Activated naive CD8-positive, alpha-beta T cell treated with anti-CD3 and anti-CD28 coated beads for 36 hours (primary cell): ENCODE measurements at regions not wholly inside any gene's neighbourhood (a gene's known extent, or its start where the extent isn't known, plus 50 kb on each side); places are given as distances from the start of the nearest gene placed in this dataset.

ENCODE experiments used
- DNase-seq: peaks from one replicate; pipeline ENCODE4 v3.0.0; 2021
- H3K27ac Mint-ChIP-seq: one replicate; pipeline ENCODE4 v1.8.0; 2022; ENCODE audit warnings: mild to moderate bottlenecking, moderate library complexity, mixed read lengths
- H3K27me3 Mint-ChIP-seq: one replicate; pipeline ENCODE4 v1.8.0; 2022; ENCODE audit warnings: mild to moderate bottlenecking, mixed read lengths
- H3K36me3 Mint-ChIP-seq: one replicate; pipeline ENCODE4 v1.8.0; 2021; ENCODE audit warnings: mild to moderate bottlenecking, mixed read lengths
- H3K4me1 Mint-ChIP-seq: one replicate; pipeline ENCODE4 v1.8.0; 2021; ENCODE audit warnings: mixed read lengths
- H3K4me3 Mint-ChIP-seq: one replicate; pipeline ENCODE4 v1.8.0; 2022; ENCODE audit warnings: mild to moderate bottlenecking, moderate library complexity, mixed read lengths
- H3K9me3 Mint-ChIP-seq: one replicate; pipeline ENCODE4 v1.8.0; 2022; ENCODE audit warnings: mixed read lengths

DNA sequence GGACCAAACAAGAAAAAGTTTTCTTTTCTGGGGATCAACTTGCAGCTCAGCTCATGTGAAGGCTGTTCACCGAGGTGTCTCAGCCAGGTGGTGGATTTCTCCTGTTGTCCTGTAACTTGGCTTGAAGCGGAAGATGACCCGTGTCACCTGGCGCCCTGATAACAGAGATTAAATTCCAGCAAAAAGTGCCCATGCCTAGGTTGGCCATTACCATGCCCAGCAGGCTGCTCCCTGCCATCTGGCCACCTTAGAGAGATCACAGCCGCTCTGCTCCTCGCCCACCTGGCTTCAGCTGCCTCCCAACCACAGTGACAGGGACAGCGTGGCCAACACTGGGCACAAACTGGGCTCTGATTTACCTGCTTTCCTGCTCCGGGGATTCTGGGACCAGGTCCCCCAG is 149.5 kb downstream of the ZBTB18 start:
- H3K4me1 Mint-ChIP-seq, result no peaks in the 10 kb centered on the region
- H3K27ac Mint-ChIP-seq, result no peak overlapping the region
- no peaks in the 10 kb centered on the region for H3K27me3 Mint-ChIP-seq
- H3K9me3 Mint-ChIP-seq, result no peaks in the 10 kb centered on the region
- DNase-seq, result no peak
- no peaks in the 10 kb centered on the region for H3K36me3 Mint-ChIP-seq
- no peak overlapping the region for H3K4me3 Mint-ChIP-seq

- Mint-ChIP-seq H3K4me1 (no peaks in the 10 kb centered on the region), H3K27me3 (no peaks in the 10 kb centered on the region), H3K9me3 (no peaks in the 10 kb centered on the region)
Measured at GRCh38 chr1:244201750-244202149, 150.7 kb downstream of the ZBTB18 start.

GRCh38 chr1:244204004-244204403 is 152.9 kb downstream of the ZBTB18 start:
- Mint-ChIP-seq H3K9me3 (no peaks in the 10 kb centered on the region), H3K4me3 (no peak overlapping the region), H3K27ac (no peak overlapping the region), H3K4me1 (no peaks in the 10 kb centered on the region), H3K36me3 (no peaks in the 10 kb centered on the region), H3K27me3 (no peaks in the 10 kb centered on the region)
- no peak for DNase-seq

More at GRCh38 chr1:244201750-244202149, 150.7 kb downstream of the ZBTB18 start:
- H3K27ac Mint-ChIP-seq, result no peak overlapping the region
- DNase-seq, result no peak
- H3K36me3 Mint-ChIP-seq, result no peaks in the 10 kb centered on the region
- no peak overlapping the region for H3K4me3 Mint-ChIP-seq

DNA sequence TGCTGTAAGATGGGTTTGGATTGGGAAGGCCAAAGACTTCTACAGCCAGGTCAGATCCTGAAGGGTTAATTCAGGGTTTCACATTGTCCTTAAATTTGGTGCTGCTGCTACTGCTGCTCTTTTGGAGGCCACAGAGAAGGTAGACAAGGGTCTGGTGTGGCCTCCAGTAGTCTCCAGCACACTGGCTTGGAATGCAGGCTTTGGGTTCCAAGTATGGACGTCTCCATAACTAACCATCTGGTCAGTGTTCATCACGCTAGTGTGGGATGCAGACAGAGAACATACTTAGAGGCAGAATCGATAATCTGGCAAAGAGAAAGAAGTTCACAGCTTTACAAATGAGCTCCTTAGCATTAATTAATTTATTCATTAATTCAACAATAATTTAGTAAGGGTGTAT is 154.1 kb downstream of the ZBTB18 start:
- Mint-ChIP-seq H3K4me3 (no peak overlapping the region), H3K9me3 (no peaks in the 10 kb centered on the region)
- no peak for DNase-seq

DNA sequence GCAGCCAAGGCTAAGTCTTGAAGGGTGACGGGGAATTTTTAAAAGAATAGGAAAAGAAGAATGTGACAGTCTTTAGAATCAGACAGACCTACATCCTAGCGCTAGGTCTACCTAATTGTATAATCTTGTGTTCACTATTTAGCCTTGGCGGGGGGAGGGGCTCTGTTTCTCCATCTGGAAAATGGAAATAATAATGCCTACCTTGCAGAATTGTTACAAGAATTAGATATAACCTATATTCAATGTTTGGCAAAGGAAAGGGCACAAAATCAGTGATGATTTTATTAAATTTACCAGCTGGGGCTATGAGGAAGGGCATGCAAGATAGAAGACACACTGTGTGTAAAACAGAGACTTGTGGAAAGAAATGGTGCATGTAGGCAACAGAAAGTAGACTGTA is 154.8 kb downstream of the ZBTB18 start:
- Mint-ChIP-seq H3K27ac (no peak overlapping the region), H3K4me1 (no peaks in the 10 kb centered on the region), H3K27me3 (no peaks in the 10 kb centered on the region), H3K9me3 (no peaks in the 10 kb centered on the region), H3K4me3 (no peak overlapping the region), H3K36me3 (no peaks in the 10 kb centered on the region)
- no peak for DNase-seq

More for the DNA sequence above, 154.1 kb downstream of the ZBTB18 start:
- Mint-ChIP-seq H3K4me1 (no peaks in the 10 kb centered on the region), H3K27me3 (no peaks in the 10 kb centered on the region), H3K36me3 (no peaks in the 10 kb centered on the region), H3K27ac (no peak overlapping the region)

DNA sequence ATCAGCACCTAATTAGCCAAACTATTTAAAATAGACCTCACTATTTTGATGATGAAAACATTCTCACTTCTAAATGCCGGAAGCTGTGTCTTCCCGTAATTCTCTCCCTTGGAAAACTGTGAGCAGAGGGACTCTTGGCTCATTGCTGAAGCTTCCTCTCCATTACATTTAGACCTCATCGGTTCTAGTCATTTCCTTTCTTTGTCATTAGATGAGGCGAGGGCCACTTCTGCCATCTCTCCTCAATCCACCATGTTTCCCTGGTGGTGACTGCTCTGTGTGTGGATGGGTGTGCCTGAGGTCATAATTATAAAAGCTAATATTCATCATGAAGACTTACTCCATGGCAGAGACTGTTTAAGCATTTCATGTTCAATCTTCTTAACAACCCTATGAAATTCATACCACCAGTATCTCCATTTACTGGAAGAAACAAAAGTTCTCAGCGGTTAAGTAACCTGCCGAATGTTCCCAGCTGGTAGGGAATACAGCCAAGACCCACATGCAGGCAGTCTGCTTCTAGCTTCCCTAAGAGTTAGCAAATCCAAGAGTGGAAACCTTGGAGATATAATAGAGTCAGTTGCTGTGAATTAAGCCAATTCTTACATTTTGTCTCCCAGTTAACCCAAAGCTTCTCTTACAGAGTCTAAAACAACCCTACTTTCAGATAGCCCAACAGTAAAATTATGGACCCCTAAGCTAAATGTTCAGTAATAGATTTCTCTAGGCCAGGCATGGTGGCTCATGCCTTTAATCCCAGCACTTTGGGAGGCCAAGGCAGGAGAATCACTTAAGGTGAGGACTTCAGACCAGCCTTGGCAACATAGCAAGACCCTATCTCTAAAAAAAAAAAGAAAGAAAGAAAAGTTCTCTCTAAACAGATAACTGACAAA is 156.2 kb downstream of the ZBTB18 start:
- Mint-ChIP-seq H3K27me3 (no peaks in the 10 kb centered on the region), H3K27ac (no peak overlapping the region), H3K4me1 (no peaks in the 10 kb centered on the region), H3K36me3 (no peaks in the 10 kb centered on the region), H3K9me3 (no peaks in the 10 kb centered on the region), H3K4me3 (no peak overlapping the region)
- no peak for DNase-seq

DNA sequence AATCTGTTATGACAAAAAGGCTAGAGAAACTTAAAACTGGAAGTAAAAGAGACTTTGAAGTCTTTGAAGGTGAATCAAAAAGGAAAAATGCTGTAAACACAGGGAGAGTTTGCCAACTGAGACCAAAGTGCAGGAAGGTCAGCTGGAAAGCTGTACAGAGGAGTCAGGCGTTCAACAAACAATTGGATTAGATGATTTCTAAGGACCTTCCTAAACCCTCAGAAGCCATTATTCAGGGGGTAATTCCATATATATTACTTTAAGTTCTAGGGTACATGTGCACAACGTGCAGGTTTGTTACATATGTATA is 156.8 kb downstream of the ZBTB18 start:
- H3K27ac Mint-ChIP-seq, result no peak overlapping the region

DNA sequence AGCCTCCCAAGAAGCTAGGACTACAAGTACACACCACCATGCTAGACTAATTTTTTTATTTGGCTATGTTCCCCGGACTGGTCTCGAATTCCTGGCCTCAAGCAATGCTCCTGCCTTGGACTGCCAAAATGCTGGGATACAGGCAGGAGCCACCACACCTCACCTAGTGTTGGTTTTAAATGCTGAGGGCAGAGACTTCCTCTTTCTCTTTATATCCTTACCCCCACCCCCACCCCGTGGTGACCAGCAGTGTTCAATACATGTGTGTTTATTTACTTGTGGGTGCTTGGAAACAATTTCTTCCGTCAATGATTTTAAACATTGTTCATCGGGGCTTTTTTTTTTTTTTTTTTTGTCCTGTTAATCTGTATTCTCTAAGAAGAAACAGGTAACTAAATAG is 158.9 kb downstream of the ZBTB18 start:
- H3K36me3 Mint-ChIP-seq, result no peaks in the 10 kb centered on the region
- no peak overlapping the region for H3K4me3 Mint-ChIP-seq

More for the DNA sequence above, 156.8 kb downstream of the ZBTB18 start:
- no peak for DNase-seq
- Mint-ChIP-seq H3K27me3 (no peaks in the 10 kb centered on the region), H3K4me3 (no peak overlapping the region), H3K36me3 (no peaks in the 10 kb centered on the region), H3K4me1 (no peaks in the 10 kb centered on the region), H3K9me3 (no peaks in the 10 kb centered on the region)

GRCh38 chr1:244210884-244211558 is 159.9 kb downstream of the ZBTB18 start:
- H3K27ac Mint-ChIP-seq, result no peak overlapping the region
- H3K9me3 Mint-ChIP-seq, result peaks cover 3% of the 10 kb centered on the region

More for the DNA sequence above, 158.9 kb downstream of the ZBTB18 start:
- Mint-ChIP-seq H3K27me3 (no peaks in the 10 kb centered on the region), H3K9me3 (no peaks in the 10 kb centered on the region), H3K4me1 (no peaks in the 10 kb centered on the region), H3K27ac (no peak overlapping the region)
- no peak for DNase-seq

GRCh38 chr1:244211559-244211944 is 160.5 kb downstream of the ZBTB18 start:
- Mint-ChIP-seq H3K4me1 (no peaks in the 10 kb centered on the region), H3K27ac (no peak overlapping the region), H3K4me3 (no peak overlapping the region), H3K9me3 (peaks cover 3% of the 10 kb centered on the region), H3K36me3 (no peaks in the 10 kb centered on the region), H3K27me3 (no peaks in the 10 kb centered on the region)
- no peak for DNase-seq

More at GRCh38 chr1:244210884-244211558, 159.9 kb downstream of the ZBTB18 start:
- DNase-seq, result no peak
- H3K4me3 Mint-ChIP-seq, result no peak overlapping the region
- no peaks in the 10 kb centered on the region for H3K4me1 Mint-ChIP-seq
- H3K27me3 Mint-ChIP-seq, result no peaks in the 10 kb centered on the region
- H3K36me3 Mint-ChIP-seq, result no peaks in the 10 kb centered on the region

DNA sequence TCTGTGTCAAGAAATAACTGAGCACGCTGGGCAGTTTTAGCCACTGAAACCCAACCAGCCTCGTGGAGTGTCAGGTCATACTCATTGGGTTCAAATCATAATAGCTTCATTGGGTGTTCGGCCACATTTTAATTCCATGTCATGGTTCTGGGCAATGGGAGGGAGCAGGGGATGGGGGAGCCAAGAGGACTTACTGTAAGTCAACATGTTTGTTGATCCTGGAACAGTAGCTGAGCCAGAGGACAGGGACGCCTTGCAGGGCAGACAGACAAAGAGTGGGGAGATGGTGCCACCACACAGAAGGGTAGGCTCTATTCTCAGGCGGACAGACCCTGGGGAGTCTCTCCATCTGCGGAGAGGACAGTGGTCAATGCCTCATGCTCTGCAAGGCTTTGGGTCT is 161.1 kb downstream of the ZBTB18 start:
- Mint-ChIP-seq H3K4me1 (no peaks in the 10 kb centered on the region), H3K36me3 (no peaks in the 10 kb centered on the region), H3K9me3 (peaks cover 3% of the 10 kb centered on the region), H3K4me3 (no peak overlapping the region), H3K27me3 (no peaks in the 10 kb centered on the region), H3K27ac (no peak overlapping the region)
- DNase-seq, result no peak

DNA sequence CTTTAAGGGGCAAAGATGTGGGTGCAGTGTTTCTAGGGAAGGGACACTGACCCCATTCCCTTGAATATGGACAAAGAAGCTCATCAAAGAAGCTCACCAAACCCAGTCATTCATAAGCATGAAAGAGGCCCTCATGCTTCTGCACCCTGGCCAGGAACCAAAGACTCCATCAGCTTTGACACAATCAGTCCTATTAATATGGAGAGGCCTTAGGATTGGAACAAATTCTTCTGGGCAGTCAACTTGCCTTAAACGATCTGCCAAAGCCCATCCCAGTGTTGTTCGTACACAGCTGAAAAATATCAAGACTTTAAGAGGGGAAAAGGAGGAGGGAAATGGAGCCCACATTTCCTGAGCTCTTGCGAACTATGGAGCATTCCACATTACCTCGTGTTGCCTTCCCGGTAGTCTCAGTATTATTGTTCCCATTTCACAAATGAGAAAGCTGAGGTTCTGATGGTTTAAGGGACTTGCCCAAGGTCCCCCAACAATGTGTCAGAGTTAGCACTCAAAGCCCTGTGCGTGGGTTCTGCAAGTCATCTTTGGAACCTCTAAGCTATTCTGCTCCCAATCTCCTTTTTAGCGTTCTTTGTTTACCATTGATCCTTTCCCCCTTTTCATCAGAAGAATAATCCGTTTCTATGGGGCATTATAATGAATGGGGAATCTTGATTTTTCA is 161.9 kb downstream of the ZBTB18 start:
- Mint-ChIP-seq H3K4me3 (no peak overlapping the region), H3K9me3 (peaks cover 3% of the 10 kb centered on the region), H3K27me3 (no peaks in the 10 kb centered on the region), H3K4me1 (no peaks in the 10 kb centered on the region), H3K36me3 (no peaks in the 10 kb centered on the region), H3K27ac (no peak overlapping the region)
- no peak for DNase-seq

- Mint-ChIP-seq H3K9me3 (peaks cover 3% of the 10 kb centered on the region), H3K36me3 (no peaks in the 10 kb centered on the region), H3K4me1 (no peaks in the 10 kb centered on the region), H3K27ac (no peak overlapping the region), H3K27me3 (no peaks in the 10 kb centered on the region), H3K4me3 (no peak overlapping the region)
- no peak for DNase-seq
Measured at GRCh38 chr1:244214009-244214967, 163.2 kb downstream of the ZBTB18 start.

DNA sequence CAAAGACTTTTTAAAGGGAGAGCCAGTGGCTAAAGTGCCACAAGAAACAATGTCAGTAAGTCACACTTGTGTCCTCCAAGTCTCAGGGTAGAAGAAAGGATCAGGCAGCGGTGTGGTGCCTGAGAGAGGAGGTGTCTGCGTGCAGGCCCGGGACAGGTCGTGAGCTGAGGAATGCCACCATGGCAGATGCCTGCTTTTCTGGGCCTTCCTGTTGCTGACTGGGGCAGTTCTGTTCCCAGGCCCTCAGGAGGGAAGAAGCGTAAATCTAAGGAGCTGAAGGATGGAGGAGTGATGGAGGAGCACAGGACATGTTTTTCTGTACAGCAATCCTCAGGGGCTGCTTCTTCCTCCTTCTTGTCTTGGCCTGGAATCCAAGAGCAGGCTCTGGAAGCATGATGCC is 165.8 kb downstream of the ZBTB18 start:
- peaks cover 3% of the 10 kb centered on the region for H3K9me3 Mint-ChIP-seq
- H3K36me3 Mint-ChIP-seq, result no peaks in the 10 kb centered on the region
- H3K27me3 Mint-ChIP-seq, result no peaks in the 10 kb centered on the region
- no peak for DNase-seq
- H3K4me3 Mint-ChIP-seq, result no peak overlapping the region
- H3K27ac Mint-ChIP-seq, result no peak overlapping the region
- H3K4me1 Mint-ChIP-seq, result no peaks in the 10 kb centered on the region
